ENCODE measurements at regions not wholly inside any gene's neighbourhood (a gene's known extent, or its start where the extent isn't known, plus 50 kb on each side); places are given as distances from the start of the nearest gene placed in this dataset.

DNA sequence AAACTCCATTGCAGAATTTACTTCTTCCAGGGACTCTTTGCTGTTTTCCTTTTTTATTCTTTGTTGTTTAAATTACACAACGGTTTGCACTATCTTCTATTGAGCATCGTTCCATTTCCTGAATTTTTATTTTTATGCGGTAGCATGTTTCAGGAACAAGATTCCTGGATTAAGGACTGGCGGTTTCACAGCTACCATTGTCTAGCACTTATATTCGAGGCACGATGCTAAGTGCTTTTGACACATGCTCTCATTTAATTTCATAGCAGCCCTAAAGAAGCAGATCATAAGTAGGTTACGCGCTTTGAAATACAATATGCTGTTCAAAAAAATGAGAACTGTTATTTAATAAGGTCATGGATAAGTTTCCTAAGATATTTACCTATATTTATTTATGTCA lies 354.4 kb downstream of the ARL6IP6 start:
- DNase-seq (ENCODE audit: low read depth, low spot score) = no peak
- TF ChIP-seq, protein P1, sequence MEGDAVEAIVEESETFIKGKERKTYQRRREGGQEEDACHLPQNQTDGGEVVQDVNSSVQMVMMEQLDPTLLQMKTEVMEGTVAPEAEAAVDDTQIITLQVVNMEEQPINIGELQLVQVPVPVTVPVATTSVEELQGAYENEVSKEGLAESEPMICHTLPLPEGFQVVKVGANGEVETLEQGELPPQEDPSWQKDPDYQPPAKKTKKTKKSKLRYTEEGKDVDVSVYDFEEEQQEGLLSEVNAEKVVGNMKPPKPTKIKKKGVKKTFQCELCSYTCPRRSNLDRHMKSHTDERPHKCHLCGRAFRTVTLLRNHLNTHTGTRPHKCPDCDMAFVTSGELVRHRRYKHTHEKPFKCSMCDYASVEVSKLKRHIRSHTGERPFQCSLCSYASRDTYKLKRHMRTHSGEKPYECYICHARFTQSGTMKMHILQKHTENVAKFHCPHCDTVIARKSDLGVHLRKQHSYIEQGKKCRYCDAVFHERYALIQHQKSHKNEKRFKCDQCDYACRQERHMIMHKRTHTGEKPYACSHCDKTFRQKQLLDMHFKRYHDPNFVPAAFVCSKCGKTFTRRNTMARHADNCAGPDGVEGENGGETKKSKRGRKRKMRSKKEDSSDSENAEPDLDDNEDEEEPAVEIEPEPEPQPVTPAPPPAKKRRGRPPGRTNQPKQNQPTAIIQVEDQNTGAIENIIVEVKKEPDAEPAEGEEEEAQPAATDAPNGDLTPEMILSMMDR (conservative IDR thresholded peaks at IDR 0.05) = no peak
- Mint-ChIP-seq H3K27ac (ENCODE audit: unreplicated experiment) (no peak overlapping the region), H3K36me3 (ENCODE audit: low read depth) (no peaks in the 10 kb centered on the region), H3K9me3 (no peaks in the 10 kb centered on the region), H3K4me3 (no peak overlapping the region), H3K4me1 (no peaks in the 10 kb centered on the region), H3K27me3 (ENCODE audit: low read depth) (no peaks in the 10 kb centered on the region)

DNA sequence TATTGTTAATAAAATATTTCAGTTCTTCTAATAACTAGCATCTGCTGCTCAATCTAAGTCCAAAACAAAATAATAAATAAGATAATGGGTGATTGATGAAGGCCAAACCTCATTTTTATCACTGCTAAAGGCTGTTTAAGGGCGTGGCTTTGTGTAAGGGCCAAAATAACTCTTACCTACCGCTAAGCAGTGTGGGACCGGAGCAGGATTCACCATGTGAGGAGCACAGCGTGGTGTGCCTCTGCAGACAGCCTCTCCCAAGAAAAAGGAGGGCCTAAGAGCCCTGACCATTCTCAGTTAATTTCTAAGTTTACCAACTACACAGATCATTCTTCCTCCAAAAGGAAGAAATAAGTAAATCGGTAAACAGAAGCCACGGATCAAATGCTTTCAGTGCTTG lies 353.7 kb downstream of the ARL6IP6 start:
- DNase-seq (ENCODE audit: low read depth, low spot score) = no peak
- no peaks in the 10 kb centered on the region for H3K4me1 Mint-ChIP-seq
- H3K9me3 Mint-ChIP-seq = no peaks in the 10 kb centered on the region
- H3K4me3 Mint-ChIP-seq = no peak overlapping the region
- no peaks in the 10 kb centered on the region for H3K36me3 Mint-ChIP-seq (ENCODE audit: low read depth)
- H3K27me3 Mint-ChIP-seq (ENCODE audit: low read depth) = no peaks in the 10 kb centered on the region
- TF ChIP-seq, protein P1 (conservative IDR thresholded peaks at IDR 0.05) = no peak
- H3K27ac Mint-ChIP-seq (ENCODE audit: unreplicated experiment) = no peak overlapping the region

DNA sequence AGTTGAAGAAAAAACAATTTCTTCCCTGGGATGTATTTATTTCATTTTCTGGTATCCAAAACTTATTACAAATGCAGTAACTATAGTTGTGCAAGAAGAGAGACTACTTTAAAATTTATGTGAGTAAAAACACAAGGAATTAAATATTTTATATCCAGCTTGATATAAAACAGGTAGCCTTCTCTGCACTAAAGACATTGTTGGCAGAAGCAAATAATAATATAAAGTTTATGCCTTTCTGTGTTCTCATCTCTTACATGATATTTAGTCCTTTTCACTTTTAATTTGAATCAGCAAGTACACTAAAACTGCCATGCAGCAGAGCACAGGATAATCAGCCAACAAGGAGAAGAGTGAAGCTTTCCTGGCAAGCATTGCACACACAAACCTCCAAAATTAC lies 352.7 kb downstream of the ARL6IP6 start:
- H3K27me3 Mint-ChIP-seq (ENCODE audit: low read depth) = no peaks in the 10 kb centered on the region
- H3K4me1 Mint-ChIP-seq = no peaks in the 10 kb centered on the region

DNA sequence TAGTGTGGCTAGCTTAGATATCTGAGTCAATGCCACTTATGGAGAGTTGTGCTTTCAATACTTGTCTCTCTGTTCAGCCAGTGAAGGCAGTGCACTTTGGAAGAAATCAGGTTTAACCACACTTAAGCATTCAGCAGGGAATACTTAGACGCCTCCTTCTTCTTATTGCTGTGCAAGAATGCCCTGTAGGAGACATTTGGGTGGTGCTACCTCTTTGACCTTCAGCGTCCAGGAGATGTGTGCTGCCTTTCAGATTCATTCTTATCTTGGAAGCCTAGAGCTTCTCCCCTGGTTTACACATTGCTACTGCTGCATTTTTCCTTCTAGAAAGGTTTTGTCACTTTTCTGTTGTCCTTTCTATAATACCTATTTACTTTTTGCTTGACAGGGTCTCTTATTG lies 350.5 kb downstream of the ARL6IP6 start:
- TF ChIP-seq, protein P1 (conservative IDR thresholded peaks at IDR 0.05) = no peak
- DNase-seq (ENCODE audit: low read depth, low spot score) = no peak
- Mint-ChIP-seq H3K27me3 (ENCODE audit: low read depth) (no peaks in the 10 kb centered on the region), H3K9me3 (no peaks in the 10 kb centered on the region), H3K27ac (ENCODE audit: unreplicated experiment) (no peak overlapping the region), H3K4me3 (no peak overlapping the region), H3K36me3 (ENCODE audit: low read depth) (no peaks in the 10 kb centered on the region), H3K4me1 (no peaks in the 10 kb centered on the region)

More for the DNA sequence above, 352.7 kb downstream of the ARL6IP6 start:
- Mint-ChIP-seq H3K36me3 (ENCODE audit: low read depth) (no peaks in the 10 kb centered on the region), H3K27ac (ENCODE audit: unreplicated experiment) (no peak overlapping the region), H3K4me3 (no peak overlapping the region), H3K9me3 (no peaks in the 10 kb centered on the region)
- TF ChIP-seq, protein P1 (conservative IDR thresholded peaks at IDR 0.05) = no peak
- DNase-seq (ENCODE audit: low read depth, low spot score) = no peak

DNA sequence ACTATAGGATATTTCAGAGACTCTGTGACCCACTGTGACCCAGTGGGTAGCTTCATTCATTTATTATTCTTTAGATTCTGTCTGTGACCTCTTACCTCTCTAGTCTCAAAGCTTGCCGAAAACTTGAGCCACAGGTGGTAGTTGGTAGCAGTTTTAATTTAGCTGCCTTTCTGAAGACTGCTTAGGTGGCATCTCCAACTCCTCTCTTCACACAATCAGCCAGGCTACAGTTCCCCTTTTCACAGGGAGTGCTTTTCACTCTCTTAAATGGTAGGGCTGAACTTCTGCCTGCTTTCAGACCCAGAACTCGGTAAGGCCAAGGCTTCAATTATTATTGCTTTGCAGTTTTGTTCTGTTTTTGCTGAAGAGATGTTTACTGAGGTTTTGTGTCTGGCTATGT lies 349.6 kb downstream of the ARL6IP6 start:
- Mint-ChIP-seq H3K4me3 (no peak overlapping the region), H3K4me1 (no peaks in the 10 kb centered on the region), H3K27ac (ENCODE audit: unreplicated experiment) (no peak overlapping the region), H3K36me3 (ENCODE audit: low read depth) (no peaks in the 10 kb centered on the region), H3K9me3 (no peaks in the 10 kb centered on the region), H3K27me3 (ENCODE audit: low read depth) (no peaks in the 10 kb centered on the region)
- TF ChIP-seq, protein P1 (conservative IDR thresholded peaks at IDR 0.05) = no peak
- no peak for DNase-seq (ENCODE audit: low read depth, low spot score)

All from neural crest cell (in vitro differentiated cells).